Fibroblast of villous mesenchyme (primary cell): ENCODE measurements at regions not wholly inside any gene's neighbourhood (a gene's known extent, or its start where the extent isn't known, plus 50 kb on each side); places are given as distances from the start of the nearest gene placed in this dataset.
"Not testable (repeated sequence)": the region's sequence is repeated elsewhere in the genome, so short reads cannot be mapped to it uniquely, and the experiment has no call there.

ENCODE experiments used
- DNase-seq: peaks from one replicate; pipeline ENCODE4 v3.0.0-alpha.2; 2010; ENCODE audit warnings: low read depth
- H3K4me3 ChIP-seq: 2 replicates; pipeline ENCODE4 v1.5.1; 2011; ENCODE audit warnings: low read depth, mild to moderate bottlenecking, low read length
- CTCF ChIP-seq: IDR thresholded peaks from 2 replicates; pipeline ENCODE4 v1.5.1; 2012; ENCODE audit warnings: low read depth, mild to moderate bottlenecking, low read length; ENCODE audit not compliant: insufficient read depth

- no peak for DNase-seq
- no peak for TF ChIP-seq CTCF
- no peak overlapping the region for H3K4me3 ChIP-seq
These were observed 66.7 kb upstream of the LARGE1 start for GRCh38 chr22:33986954-33987353.

DNA sequence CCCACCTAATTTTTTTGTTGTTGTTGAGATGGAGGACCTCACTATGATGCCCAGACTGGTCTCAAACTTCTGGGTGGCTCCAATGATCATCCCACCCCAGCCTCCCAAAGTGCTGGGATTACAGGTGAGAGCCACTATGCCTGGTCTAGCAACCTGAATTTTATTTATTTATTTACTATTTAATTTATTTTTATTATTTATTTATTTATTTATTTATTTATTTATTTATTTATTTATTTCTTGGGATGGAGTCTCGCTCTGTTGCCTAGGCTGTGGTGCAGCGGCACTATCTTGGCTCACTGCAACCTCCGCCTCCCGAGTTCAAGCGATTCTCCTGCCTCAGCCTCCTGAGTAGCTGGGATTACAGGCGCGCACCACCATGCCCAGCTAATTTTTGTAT lies 69.0 kb upstream of the LARGE1 start:
- DNase-seq, H3K4me3 ChIP-seq: not testable (repeated sequence)

- no peak for TF ChIP-seq CTCF
- DNase-seq: no peak
- no peak overlapping the region for H3K4me3 ChIP-seq
These were observed 71.3 kb upstream of the LARGE1 start for GRCh38 chr22:33991620-33992019.

- no peak for DNase-seq
- H3K4me3 ChIP-seq: no peak overlapping the region
- no peak for TF ChIP-seq CTCF
These were observed 76.5 kb upstream of the LARGE1 start for GRCh38 chr22:33996824-33997223.

GRCh38 chr22:34000879-34001526 lies 80.7 kb upstream of the LARGE1 start:
- no peak for TF ChIP-seq CTCF
- no peak for DNase-seq
- no peak overlapping the region for H3K4me3 ChIP-seq

DNA sequence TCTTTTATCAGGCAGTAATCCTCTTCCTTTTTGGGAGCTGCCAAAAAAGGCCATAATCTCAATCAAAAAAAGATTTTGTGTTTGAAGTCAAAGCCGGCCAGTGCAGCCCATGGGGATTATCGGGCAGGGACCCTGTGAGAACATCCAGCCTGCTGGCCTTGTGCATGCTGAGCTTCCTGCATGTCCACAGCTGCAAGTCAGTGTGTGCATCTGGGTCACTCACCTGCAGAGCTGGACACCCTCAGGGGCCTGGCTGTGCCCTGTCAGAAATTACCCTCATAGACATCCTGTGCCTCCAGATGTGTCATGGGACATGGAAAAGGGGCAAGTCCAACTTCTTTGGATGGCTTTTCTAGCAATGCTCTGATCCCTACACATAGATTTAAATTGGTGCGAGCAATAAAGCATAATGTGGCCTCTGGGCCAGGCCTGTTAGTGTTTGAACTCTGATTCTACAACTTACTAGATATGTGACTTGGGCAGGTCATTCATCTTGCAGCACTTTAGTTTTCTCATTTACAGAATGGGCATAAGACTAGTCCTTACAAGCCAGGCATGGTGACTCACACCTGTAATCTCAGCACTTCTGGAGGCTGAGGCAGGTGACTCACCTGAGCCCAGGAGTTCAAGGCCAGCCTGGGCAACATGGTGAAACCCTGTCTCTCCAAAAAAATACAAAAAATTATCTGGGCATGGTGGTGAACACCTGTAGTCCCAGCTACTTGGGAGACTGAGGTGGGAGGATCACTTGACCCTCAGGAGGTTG lies 81.6 kb upstream of the LARGE1 start:
- DNase-seq: no peak
- no peak for TF ChIP-seq CTCF
- H3K4me3 ChIP-seq: no peak overlapping the region

DNA sequence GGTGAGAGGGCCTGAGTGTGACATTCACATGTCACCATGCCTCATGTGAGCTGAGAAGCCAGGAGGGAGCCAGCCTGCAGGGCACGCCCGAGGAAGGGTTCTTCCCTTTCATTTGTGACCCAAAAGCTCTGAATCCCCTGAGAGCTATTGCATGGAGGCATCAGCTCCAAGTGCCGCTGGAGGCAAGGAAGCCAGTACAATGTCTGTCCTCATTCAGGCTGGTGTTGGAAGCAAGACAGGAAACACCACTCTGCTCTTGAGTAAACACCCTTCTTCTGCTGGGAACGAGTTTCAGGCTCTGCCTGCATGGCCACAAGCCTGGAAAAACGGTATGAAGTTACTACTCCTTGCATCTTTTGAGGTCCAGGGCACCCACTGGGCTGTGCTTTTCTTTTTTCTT lies 83.8 kb upstream of the LARGE1 start:
- DNase-seq: no peak
- TF ChIP-seq CTCF: no peak
- H3K4me3 ChIP-seq: no peak overlapping the region
